GM13977 (cell line): ENCODE measurements at regions not wholly inside any gene's neighbourhood (a gene's known extent, or its start where the extent isn't known, plus 50 kb on each side); places are given as distances from the start of the nearest gene placed in this dataset.

ENCODE experiments used
- DNase-seq: peaks from one replicate; pipeline ENCODE4 v3.0.0; 2012; ENCODE audit warnings: low spot score
- CTCF ChIP-seq: IDR thresholded peaks from 2 replicates; pipeline ENCODE4 v1.5.1; 2012; ENCODE audit warnings: mild to moderate bottlenecking, control low read depth; ENCODE audit not compliant: insufficient read depth; ENCODE audit errors: extremely low read depth, missing control alignments
- in situ Hi-C: fragments of 300-500 bp; cut with MboI; formaldehyde crosslinking; loops from one replicate; pipeline ENCODE4 v1.12.0; 2022; ENCODE audit warnings: low sequenced_read_pairs, low pct_unique_long_range_greater_than_20kb, mixed read lengths, inconsistent platforms; ENCODE audit not compliant: unreplicated experiment

DNA sequence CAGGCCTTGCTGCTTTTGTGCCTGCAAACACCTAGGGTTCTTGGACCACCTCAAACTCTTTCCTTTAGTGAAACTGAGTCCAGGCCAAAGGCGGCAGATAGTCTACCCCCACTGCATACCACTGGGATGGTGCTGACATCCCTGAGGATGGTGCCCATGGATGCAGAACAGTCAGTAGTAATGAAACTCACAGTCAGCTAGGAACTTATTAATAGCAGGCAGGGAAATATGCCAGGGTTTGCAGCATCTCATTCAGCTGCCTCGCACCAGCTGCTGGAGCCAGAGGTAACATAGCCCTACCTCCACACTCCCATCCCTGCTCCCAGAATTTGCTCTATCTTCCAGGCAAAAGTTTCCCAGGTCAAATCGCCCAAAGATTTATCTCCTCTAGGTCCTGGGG is 189.1 kb downstream of the SREK1 start:
- DNase-seq = no peak
- no peak for TF ChIP-seq CTCF
- in situ Hi-C loops = no loop called here

- in situ Hi-C loops = no loop called here
- TF ChIP-seq CTCF = no peak
- no peak for DNase-seq
These were observed 193.6 kb downstream of the SREK1 start for GRCh38 chr5:66337626-66338226.

GRCh38 chr5:66338828-66339227 is 194.7 kb downstream of the SREK1 start:
- TF ChIP-seq CTCF = no peak
- in situ Hi-C loops = no loop called here
- no peak for DNase-seq

- no peak for DNase-seq
- no peak for TF ChIP-seq CTCF
- in situ Hi-C loops = no loop called here
These were observed 195.8 kb downstream of the SREK1 start for GRCh38 chr5:66339896-66340295.

- DNase-seq = no peak
These were observed 196.7 kb downstream of the SREK1 start for GRCh38 chr5:66340786-66341185.

DNA sequence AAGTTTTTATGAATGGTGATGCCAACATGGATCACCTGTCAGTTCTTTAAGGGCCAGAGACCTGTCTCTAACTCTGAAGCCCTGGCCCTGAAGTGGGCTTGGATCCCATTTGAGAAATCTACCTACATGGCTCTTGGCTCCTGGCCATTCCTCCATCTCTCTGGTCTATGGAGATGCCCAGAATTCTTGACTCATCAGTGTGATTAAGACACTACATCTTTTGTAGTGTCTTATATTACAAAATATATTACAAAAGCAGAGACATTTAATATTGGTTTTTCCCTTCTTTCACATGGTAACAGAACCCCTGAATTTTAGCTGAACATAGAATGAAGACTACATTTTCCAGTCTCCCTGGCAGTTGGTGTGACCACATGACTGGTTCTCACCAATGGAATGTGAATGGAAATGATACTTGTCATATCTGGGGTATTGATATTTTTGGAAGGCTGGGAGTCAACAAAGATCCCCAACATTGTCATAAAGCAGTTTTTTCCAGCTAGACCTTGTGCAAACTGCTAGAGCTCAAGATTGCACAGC is 198.3 kb downstream of the SREK1 start:
- in situ Hi-C loops = no loop called here

More at GRCh38 chr5:66340786-66341185, 196.7 kb downstream of the SREK1 start:
- in situ Hi-C loops = no loop called here
- no peak for TF ChIP-seq CTCF

More for the DNA sequence above, 198.3 kb downstream of the SREK1 start:
- no peak for TF ChIP-seq CTCF
- DNase-seq = no peak
